Astrocyte (in vitro differentiated cells and primary cell): ENCODE measurements at regions not wholly inside any gene's neighbourhood (a gene's known extent, or its start where the extent isn't known, plus 50 kb on each side); places are given as distances from the start of the nearest gene placed in this dataset.

Experiments used
- EZH2 ChIP-seq: IDR thresholded peaks from 2 replicates; pipeline ENCODE4 v1.6.1; 2012; ENCODE audit warnings: mild to moderate bottlenecking, low read length, inconsistent platforms; ENCODE audit not compliant: insufficient read depth
- TF ChIP-seq, protein P1 (sequence below): IDR thresholded peaks from 2 replicates; pipeline ENCODE4 v1.5.1; 2011; ENCODE audit warnings: low read depth, mild to moderate bottlenecking, inconsistent platforms, low read length, moderate library complexity; ENCODE audit not compliant: insufficient read depth

DNA sequence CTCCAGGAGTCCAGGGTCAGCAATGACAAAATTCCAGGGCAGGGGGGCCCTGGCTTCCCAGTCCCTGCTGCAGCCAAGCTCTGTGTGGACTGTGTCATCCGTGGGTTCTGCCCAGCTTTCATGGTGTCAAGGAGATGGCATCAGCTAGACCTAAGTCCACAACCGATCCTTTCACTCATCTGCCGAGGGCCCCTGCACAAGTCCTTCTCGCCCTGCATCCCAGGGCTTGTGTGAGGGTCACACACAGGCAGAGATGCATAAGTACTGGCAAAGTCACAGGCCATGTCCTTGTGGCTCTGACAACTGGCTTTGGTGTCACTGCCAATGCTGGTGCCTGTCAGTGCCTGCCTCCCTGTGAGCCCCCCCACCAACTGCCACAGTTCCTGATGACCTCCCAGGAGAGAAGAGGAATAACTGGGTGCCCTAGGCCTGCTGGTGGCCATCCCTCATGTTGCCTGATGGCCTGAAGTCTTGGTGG, 181.4 kb upstream of the CST7 start:
- TF ChIP-seq, protein P1, sequence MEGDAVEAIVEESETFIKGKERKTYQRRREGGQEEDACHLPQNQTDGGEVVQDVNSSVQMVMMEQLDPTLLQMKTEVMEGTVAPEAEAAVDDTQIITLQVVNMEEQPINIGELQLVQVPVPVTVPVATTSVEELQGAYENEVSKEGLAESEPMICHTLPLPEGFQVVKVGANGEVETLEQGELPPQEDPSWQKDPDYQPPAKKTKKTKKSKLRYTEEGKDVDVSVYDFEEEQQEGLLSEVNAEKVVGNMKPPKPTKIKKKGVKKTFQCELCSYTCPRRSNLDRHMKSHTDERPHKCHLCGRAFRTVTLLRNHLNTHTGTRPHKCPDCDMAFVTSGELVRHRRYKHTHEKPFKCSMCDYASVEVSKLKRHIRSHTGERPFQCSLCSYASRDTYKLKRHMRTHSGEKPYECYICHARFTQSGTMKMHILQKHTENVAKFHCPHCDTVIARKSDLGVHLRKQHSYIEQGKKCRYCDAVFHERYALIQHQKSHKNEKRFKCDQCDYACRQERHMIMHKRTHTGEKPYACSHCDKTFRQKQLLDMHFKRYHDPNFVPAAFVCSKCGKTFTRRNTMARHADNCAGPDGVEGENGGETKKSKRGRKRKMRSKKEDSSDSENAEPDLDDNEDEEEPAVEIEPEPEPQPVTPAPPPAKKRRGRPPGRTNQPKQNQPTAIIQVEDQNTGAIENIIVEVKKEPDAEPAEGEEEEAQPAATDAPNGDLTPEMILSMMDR = no peak
- TF ChIP-seq EZH2 = no peak
